DND-41 (cell line): ENCODE measurements at regions not wholly inside any gene's neighbourhood (a gene's known extent, or its start where the extent isn't known, plus 50 kb on each side); places are given as distances from the start of the nearest gene placed in this dataset.

Experiments
- EZH2 ChIP-seq: IDR thresholded peaks from 3 replicates; pipeline ENCODE4 v1.6.1; 2012; ENCODE audit warnings: borderline replicate concordance, low read depth, mild to moderate bottlenecking, moderate library complexity, low read length, inconsistent platforms; ENCODE audit not compliant: severe bottlenecking
- TF ChIP-seq, protein P1 (sequence below): IDR thresholded peaks from 2 replicates; pipeline ENCODE4 v1.5.1; 2012; ENCODE audit warnings: borderline replicate concordance, low read length, moderate library complexity, mild to moderate bottlenecking; ENCODE audit not compliant: poor library complexity, severe bottlenecking; ENCODE audit errors: extremely low read depth

- TF ChIP-seq, protein P1, sequence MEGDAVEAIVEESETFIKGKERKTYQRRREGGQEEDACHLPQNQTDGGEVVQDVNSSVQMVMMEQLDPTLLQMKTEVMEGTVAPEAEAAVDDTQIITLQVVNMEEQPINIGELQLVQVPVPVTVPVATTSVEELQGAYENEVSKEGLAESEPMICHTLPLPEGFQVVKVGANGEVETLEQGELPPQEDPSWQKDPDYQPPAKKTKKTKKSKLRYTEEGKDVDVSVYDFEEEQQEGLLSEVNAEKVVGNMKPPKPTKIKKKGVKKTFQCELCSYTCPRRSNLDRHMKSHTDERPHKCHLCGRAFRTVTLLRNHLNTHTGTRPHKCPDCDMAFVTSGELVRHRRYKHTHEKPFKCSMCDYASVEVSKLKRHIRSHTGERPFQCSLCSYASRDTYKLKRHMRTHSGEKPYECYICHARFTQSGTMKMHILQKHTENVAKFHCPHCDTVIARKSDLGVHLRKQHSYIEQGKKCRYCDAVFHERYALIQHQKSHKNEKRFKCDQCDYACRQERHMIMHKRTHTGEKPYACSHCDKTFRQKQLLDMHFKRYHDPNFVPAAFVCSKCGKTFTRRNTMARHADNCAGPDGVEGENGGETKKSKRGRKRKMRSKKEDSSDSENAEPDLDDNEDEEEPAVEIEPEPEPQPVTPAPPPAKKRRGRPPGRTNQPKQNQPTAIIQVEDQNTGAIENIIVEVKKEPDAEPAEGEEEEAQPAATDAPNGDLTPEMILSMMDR, result no peak
- no peak for TF ChIP-seq EZH2
These were observed 1146.1 kb upstream of the TMEM132C start for GRCh38 chr12:127120851-127121250.
